Caki2 (cell line): ENCODE measurements at regions not wholly inside any gene's neighbourhood (a gene's known extent, or its start where the extent isn't known, plus 50 kb on each side); places are given as distances from the start of the nearest gene placed in this dataset.
"Not testable (repeated sequence)": the region's sequence is repeated elsewhere in the genome, so short reads cannot be mapped to it uniquely, and the experiment has no call there.

Source experiments
- DNase-seq: peaks from one replicate; pipeline ENCODE4 v3.0.0-alpha.2; 2015; ENCODE audit warnings: low read depth
- in situ Hi-C: cut with HindIII; loops from 2 replicates; pipeline ENCODE4 v1.10.0; 2016; ENCODE audit warnings: low sequenced_read_pairs, low pct_unique_long_range_greater_than_20kb, mixed read lengths

GRCh38 chr12:67786086-67786485, 137.5 kb downstream of the DYRK2 start:
- in situ Hi-C loops, result no loop called here

GRCh38 chr12:67788118-67788517, 139.6 kb downstream of the DYRK2 start:
- no peak for DNase-seq
- in situ Hi-C loops, result no loop called here

More at GRCh38 chr12:67786086-67786485, 137.5 kb downstream of the DYRK2 start:
- no peak for DNase-seq

GRCh38 chr12:67789266-67789665, 140.7 kb downstream of the DYRK2 start:
- in situ Hi-C loops, result no loop called here
- DNase-seq, result no peak

- in situ Hi-C loops, result no loop called here
- DNase-seq, result no peak
Measured at GRCh38 chr12:67790660-67791059, 142.1 kb downstream of the DYRK2 start.

- in situ Hi-C loops, DNase-seq: not testable (repeated sequence)
Measured at GRCh38 chr12:67791362-67791761, 142.8 kb downstream of the DYRK2 start.

GRCh38 chr12:67792185-67792584, 143.6 kb downstream of the DYRK2 start:
- in situ Hi-C loops, result no loop called here
- peak; percentile 63 for DNase-seq

GRCh38 chr12:67794161-67794560, 145.6 kb downstream of the DYRK2 start:
- in situ Hi-C loops, result no loop called here

GRCh38 chr12:67795236-67795635, 146.7 kb downstream of the DYRK2 start:
- DNase-seq, result peak; percentile 54
- in situ Hi-C loops, result no loop called here

More at GRCh38 chr12:67794161-67794560, 145.6 kb downstream of the DYRK2 start:
- no peak for DNase-seq

- in situ Hi-C loops, result no loop called here
- no peak for DNase-seq
Measured at GRCh38 chr12:67797185-67797741, 148.7 kb downstream of the DYRK2 start.

- in situ Hi-C loops, result no loop called here
- no peak for DNase-seq
Measured at GRCh38 chr12:67797753-67798152, 149.2 kb downstream of the DYRK2 start.

GRCh38 chr12:67798768-67799167, 150.2 kb downstream of the DYRK2 start:
- in situ Hi-C loops, result no loop called here
- no peak for DNase-seq

- DNase-seq, result no peak
- in situ Hi-C loops, result no loop called here
Measured at GRCh38 chr12:67802731-67803130, 154.2 kb downstream of the DYRK2 start.

- in situ Hi-C loops, result no loop called here
- DNase-seq, result no peak
Measured at GRCh38 chr12:67803278-67803993, 154.9 kb downstream of the DYRK2 start.

GRCh38 chr12:67804168-67804567, 155.6 kb downstream of the DYRK2 start:
- in situ Hi-C loops, result no loop called here
- DNase-seq, result no peak

- in situ Hi-C loops, result no loop called here
- DNase-seq, result no peak
Measured at GRCh38 chr12:67807814-67808213, 159.3 kb downstream of the DYRK2 start.

GRCh38 chr12:67810166-67810565, 161.6 kb downstream of the DYRK2 start:
- in situ Hi-C loops, result no loop called here
- no peak for DNase-seq

GRCh38 chr12:67811437-67812361, 163.2 kb downstream of the DYRK2 start:
- peak; percentile 57 for DNase-seq
- in situ Hi-C loops, result no loop called here

GRCh38 chr12:67813456-67813904, 164.9 kb downstream of the DYRK2 start:
- in situ Hi-C loops, result no loop called here
- DNase-seq, result no peak

GRCh38 chr12:67816269-67816668, 167.7 kb downstream of the DYRK2 start:
- DNase-seq, result peak; percentile 22

More at GRCh38 chr12:67816269-67816668, 167.7 kb downstream of the DYRK2 start:
- in situ Hi-C loops, result no loop called here
